ENCODE measurements at regions not wholly inside any gene's neighbourhood (a gene's known extent, or its start where the extent isn't known, plus 50 kb on each side); places are given as distances from the start of the nearest gene placed in this dataset.
"Not testable (repeated sequence)": the region's sequence is repeated elsewhere in the genome, so short reads cannot be mapped to it uniquely, and the experiment has no call there.

DNA sequence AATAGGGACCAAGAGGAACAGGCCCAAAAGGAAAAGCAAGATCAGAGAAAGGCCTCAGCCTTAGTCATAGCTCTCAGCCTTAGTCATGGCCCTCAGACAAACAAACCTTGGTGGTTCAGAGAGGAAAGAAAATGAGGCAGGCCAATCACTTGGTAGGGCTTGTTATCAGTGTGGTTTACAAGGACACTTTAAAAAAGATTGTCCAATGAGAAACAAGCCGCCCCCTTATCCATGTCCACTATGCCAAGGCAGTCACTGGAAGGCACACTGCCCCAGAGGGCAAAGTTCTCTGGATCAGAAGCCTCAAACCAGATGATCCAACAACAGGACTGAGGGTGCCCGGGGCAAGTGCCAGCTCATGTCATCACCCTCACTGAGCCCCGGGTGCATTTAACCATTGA lies 121.0 kb upstream of the CRY1 start:
- TF ChIP-seq, protein P1, sequence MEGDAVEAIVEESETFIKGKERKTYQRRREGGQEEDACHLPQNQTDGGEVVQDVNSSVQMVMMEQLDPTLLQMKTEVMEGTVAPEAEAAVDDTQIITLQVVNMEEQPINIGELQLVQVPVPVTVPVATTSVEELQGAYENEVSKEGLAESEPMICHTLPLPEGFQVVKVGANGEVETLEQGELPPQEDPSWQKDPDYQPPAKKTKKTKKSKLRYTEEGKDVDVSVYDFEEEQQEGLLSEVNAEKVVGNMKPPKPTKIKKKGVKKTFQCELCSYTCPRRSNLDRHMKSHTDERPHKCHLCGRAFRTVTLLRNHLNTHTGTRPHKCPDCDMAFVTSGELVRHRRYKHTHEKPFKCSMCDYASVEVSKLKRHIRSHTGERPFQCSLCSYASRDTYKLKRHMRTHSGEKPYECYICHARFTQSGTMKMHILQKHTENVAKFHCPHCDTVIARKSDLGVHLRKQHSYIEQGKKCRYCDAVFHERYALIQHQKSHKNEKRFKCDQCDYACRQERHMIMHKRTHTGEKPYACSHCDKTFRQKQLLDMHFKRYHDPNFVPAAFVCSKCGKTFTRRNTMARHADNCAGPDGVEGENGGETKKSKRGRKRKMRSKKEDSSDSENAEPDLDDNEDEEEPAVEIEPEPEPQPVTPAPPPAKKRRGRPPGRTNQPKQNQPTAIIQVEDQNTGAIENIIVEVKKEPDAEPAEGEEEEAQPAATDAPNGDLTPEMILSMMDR (conservative IDR thresholded peaks at IDR 0.05; ENCODE audit: low read depth, low read length): not testable (repeated sequence)
- not testable (repeated sequence) for TF ChIP-seq EZH2phosphoT487 (IDR thresholded peaks at IDR 0.05; ENCODE audit: borderline replicate concordance, low read length); EZH2 (IDR thresholded peaks at IDR 0.05; ENCODE audit: low read length, unreplicated experiment)

Data from PC-3 (cell line).